Left cardiac atrium (tissue), 4 donors: ENCODE measurements at regions not wholly inside any gene's neighbourhood (a gene's known extent, or its start where the extent isn't known, plus 50 kb on each side); places are given as distances from the start of the nearest gene placed in this dataset.

Source experiments
- ATAC-seq, 2 donors: fragments of 200-7000 bp; cut with Tn5 transposase; one replicate each; pipeline ENCODE4 v1.9.1; 2020; ENCODE audit warnings: mild to moderate bottlenecking in 2 of 2, moderate library complexity in 2 of 2
- DNase-seq: peaks from one replicate; pipeline ENCODE4 v3.0.0-alpha.2; 2020
- intact Hi-C, 2 donors: fragments of 100-400 bp; cut with DNase I; formaldehyde crosslinking; loops; one replicate each; pipeline versions ENCODE4 v1.14.1 to v1.15.1; 2022 to 2023
- donor health status: DM: no; HTN: yes; CAD: no.
- donor health status: DM: no; HTN: yes; CAD: no; lungs with severe emphysema.
- donor health status: DM: yes; HTN: yes; CAD: no.
- donor health status: Dilated cardiomyopathy.

DNA sequence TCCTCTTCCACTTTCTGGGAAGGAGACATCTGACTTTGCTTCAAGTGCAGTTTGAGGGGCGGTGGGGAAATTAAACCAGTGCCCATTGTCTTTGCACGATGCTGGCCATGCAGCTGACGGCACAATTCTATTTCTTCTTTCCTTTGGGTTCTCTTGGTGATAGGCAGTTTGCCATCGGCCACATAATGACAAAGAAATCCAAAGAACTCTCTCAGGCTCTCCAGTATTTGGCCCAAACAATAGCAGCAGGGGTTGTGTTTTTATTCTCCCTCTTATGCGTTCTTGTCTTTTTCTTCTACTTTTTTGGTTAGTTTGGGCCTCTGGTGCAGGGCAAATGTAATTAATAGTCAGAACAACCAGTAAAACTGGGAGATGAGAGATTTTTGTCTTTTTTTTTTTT, 147.0 kb downstream of the EMX2 start:
- intact Hi-C loops: no loop called here
- no peak for ATAC-seq

DNA sequence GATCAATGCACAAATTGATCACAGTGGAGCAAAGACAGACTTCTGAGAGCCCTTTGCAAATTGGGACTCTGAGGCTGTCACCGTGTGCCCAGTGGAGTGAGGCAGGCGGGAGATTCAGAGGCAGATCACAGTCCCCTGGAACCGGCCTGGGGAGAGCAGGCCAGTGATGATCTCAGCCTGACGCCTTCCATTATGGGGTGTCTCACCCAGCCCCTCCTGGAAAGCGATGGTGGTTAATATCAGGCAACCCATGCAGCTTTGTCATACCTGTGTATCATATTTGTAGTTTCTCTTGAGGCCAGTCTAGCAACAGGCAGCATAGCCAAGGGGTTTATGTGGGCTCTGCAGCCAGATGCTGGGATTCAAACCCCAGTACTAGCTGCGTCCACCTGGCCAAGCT, 147.8 kb downstream of the EMX2 start:
- intact Hi-C loops: no loop called here

More for the DNA sequence above, 147.0 kb downstream of the EMX2 start:
- DNase-seq: no peak

GRCh38 chr10:117694190-117694589, 151.6 kb downstream of the EMX2 start:
- no peak for ATAC-seq
- intact Hi-C loops: no loop called here
- DNase-seq: no peak

More for the DNA sequence above, 147.8 kb downstream of the EMX2 start:
- no peak for ATAC-seq
- DNase-seq: no peak

- intact Hi-C loops: no loop called here
Observed at GRCh38 chr10:117697402-117697801, 154.9 kb downstream of the EMX2 start.

GRCh38 chr10:117698809-117699208, 156.3 kb downstream of the EMX2 start:
- ATAC-seq (no peak), DNase-seq (no peak)
- intact Hi-C loops: no loop called here

More at GRCh38 chr10:117697402-117697801, 154.9 kb downstream of the EMX2 start:
- no peak for ATAC-seq
- no peak for DNase-seq

DNA sequence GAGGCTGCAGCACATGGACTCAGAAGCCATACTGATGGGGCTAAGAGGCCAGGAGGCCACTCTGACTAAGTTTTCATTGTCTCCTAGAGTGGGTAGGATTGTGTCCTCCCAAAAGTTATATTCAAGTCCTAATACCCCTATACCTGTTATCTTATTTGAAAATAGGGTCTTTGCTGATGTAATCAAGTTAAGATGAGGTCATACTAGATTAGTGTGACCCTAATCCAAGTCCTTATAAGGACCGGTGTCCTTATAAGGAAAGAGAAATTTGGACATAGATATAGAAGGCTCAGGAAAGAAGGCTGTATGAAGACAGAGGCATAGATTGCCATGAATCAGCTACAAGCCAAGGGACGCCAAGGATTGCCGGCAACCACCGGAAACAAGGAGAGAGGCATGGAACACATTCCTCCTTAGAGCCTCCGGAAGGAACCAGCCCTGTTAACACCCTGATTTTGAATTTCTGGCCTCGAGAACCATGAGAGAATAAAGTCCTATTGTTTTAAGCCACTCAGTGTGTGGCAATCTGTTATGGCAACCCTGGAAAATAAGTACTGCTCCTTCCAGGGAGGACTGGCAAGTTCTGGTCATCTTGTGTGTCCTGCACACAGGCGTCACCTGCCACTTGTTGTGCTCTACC, 157.0 kb downstream of the EMX2 start:
- intact Hi-C loops: no loop called here
- DNase-seq (no peak), ATAC-seq (no peak)

- intact Hi-C loops: no loop called here
- DNase-seq (no peak), ATAC-seq (no peak)
Observed at GRCh38 chr10:117710181-117710798, 167.7 kb downstream of the EMX2 start.

DNA sequence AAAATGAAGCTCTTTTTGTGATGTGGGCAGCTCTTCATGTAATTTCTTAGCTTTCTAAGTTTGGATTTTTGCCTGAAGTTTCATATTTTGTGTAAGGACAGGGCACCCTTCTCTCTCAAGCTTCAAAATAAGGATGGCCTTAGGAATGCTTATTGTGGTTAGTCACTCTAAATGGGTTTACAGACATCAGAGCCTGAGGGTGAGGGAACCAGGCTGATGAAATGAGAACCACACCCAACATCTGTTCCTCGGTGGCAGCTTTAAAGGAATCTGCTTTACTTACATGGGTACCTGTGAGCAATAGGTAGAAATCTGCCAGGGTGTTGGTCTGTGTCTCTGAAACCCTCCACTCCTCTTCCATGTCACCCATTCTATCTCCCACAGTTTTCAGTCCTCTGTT, 174.3 kb downstream of the EMX2 start:
- DNase-seq (no peak), ATAC-seq (no peak)
- intact Hi-C loops: no loop called here

- intact Hi-C loops: no loop called here
- ATAC-seq: no peak
- DNase-seq: no peak
Observed at GRCh38 chr10:117718986-117719920, 176.7 kb downstream of the EMX2 start.

GRCh38 chr10:117720931-117721835, 178.6 kb downstream of the EMX2 start:
- DNase-seq (no peak), ATAC-seq (no peak)
- intact Hi-C loops: no loop called here

GRCh38 chr10:117721873-117722272, 179.3 kb downstream of the EMX2 start:
- intact Hi-C loops: no loop called here
- DNase-seq (no peak), ATAC-seq (no peak)

DNA sequence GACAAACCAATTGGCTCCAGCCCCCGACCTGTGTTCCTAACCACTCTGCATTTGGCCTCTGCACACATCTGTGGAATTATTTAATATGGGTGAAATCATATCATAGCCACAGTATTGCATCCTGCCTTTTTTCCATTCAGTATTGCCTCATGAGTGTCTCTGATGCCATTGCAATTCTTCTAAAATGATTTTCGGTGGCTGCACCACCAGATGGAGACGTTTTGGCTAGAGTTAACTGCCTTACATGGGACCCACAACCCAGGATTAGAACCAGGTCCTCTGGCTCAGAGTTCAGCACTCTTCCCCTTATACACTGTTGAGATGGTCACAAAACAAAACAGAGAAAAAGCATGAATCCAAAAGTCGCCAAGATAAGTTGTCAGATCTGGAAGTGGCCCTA, 180.8 kb downstream of the EMX2 start:
- DNase-seq (no peak), ATAC-seq (no peak)
- intact Hi-C loops: no loop called here

DNA sequence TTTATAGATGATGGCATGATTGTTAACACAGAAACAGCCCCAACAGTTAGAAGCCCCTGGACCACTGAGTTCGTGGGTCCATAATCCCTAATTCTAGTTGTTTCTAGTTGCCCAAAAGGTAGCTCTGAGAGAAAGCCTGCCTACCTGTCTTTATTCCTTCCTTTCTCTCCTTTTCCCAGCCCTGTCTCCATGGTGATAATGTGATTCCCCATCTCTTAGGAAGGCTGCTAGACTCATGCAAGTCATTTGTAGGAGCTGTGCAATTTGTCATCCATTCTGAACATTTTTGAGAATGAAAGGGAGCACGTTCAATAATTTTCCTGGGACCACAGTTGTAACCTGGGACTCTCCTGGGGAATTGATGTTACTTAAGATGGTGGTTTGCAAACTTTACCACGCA, 183.4 kb downstream of the EMX2 start:
- ATAC-seq (no peak), DNase-seq (no peak)
- intact Hi-C loops: no loop called here

DNA sequence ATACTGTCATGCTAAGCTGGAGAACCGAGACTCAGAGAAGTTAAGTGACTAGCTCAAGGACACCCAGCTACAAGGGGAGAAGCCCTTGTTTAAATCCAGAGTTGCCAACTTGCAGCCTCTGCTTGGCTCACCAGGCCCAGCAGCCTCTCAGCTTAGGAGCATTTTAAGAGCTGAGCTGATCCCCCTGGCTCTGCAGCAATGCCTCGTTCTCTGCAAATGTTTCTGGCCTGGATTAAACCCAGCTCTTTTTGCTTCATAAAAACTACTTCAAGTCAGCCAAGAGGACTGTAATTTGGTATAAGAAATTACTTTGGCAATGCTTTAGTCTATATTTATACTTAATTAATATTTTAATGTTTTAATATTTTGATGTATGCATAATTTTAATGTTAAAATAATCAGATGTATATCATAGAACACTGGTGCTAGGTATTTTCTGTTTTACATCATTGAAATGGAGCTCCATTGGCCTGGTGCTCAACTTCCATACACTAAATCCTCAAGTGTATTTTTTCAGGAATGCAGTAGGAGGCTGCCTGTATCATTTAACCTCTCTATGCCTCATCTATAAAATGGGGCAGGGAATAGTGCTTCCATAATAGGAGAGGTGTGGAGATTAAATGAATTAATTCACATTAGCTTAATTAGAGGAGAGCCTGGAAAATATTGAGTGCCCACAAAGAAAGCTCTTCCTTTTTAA, 184.2 kb downstream of the EMX2 start:
- intact Hi-C loops: no loop called here
- DNase-seq: no peak

GRCh38 chr10:117727421-117727820, 184.9 kb downstream of the EMX2 start:
- intact Hi-C loops: no loop called here
- ATAC-seq (no peak), DNase-seq (no peak)

More for the DNA sequence above, 184.2 kb downstream of the EMX2 start:
- no peak for ATAC-seq

- DNase-seq (no peak), ATAC-seq (no peak)
- intact Hi-C loops: no loop called here
Observed at GRCh38 chr10:117728087-117728486, 185.5 kb downstream of the EMX2 start.

DNA sequence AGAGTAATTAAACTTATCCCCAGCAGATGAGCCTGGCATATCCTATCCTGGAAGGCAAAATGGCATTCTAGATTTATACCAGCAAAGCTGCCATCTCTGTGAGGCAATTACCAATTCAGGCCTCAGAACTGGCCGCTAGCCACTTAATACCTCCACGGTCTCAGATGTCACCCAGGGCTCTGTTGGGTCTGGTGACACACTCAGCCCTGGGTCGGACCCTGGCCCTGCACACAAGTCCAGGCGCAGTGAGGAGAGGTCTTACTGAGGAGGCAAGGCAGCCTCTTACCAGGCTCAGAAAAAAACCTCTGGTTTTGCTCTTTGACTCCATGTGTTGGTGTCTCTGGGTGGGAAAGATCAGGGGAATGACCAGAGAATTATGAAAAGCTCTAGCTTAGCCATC, 186.6 kb downstream of the EMX2 start:
- DNase-seq (no peak), ATAC-seq (no peak)
- intact Hi-C loops: no loop called here

DNA sequence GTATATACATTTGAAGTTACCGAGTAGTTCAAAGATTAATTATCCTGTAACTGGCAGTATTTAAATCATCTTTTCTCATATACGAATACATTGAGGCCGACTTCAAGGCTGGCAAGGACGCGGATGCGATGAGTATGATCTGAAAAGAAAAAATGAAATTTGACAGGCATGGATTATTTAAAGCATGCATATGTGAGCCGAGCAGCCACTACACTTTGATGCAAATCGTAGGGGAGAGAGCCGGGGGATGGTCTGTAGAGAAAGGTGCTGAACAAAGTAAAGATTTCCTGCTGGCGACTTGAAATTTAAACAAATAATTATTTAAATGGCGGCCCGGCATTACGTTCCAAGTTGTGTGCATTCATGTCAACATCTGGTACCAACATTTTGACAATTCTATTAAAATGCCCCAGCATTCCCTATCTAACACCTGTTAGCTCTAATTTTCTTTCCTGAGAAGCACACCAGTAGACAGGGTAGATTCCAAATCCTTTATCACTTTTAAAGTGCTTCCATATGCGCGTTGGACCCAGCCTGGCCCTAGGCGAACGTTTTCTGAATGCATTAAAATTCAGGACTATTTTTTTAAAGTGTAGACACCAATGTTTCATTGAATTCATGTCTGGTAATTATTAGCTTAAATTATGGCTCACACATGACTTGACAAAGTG, 188.7 kb downstream of the EMX2 start:
- no peak for DNase-seq
- ATAC-seq: no peak
- intact Hi-C loops: no loop called here
